ENCODE measurements at regions not wholly inside any gene's neighbourhood (a gene's known extent, or its start where the extent isn't known, plus 50 kb on each side); places are given as distances from the start of the nearest gene placed in this dataset.

- no peak overlapping the region for H3K4me3 ChIP-seq (ENCODE audit: low read depth, low read length)
- TF ChIP-seq CTCF (IDR thresholded peaks at IDR 0.05; ENCODE audit: low read depth, low read length), result no peak
- in situ Hi-C loops (cut with HindIII; ENCODE audit: low sequenced_read_pairs), result no loop called here
- DNase-seq (ENCODE audit: low read depth, low spot score), result no peak
Observed at GRCh38 chr5:145467446-145467845, 367.7 kb downstream of the PRELID2 start.

GRCh38 chr5:145466533-145466932 is 368.6 kb downstream of the PRELID2 start:
- in situ Hi-C loops (cut with HindIII; ENCODE audit: low sequenced_read_pairs), result no loop called here
- TF ChIP-seq CTCF (IDR thresholded peaks at IDR 0.05; ENCODE audit: low read depth, low read length), result no peak
- H3K4me3 ChIP-seq (ENCODE audit: low read depth, low read length), result no peak overlapping the region
- DNase-seq (ENCODE audit: low read depth, low spot score), result no peak

- in situ Hi-C loops (cut with HindIII; ENCODE audit: low sequenced_read_pairs), result no loop called here
- H3K4me3 ChIP-seq (ENCODE audit: low read depth, low read length), result no peak overlapping the region
- DNase-seq (ENCODE audit: low read depth, low spot score), result no peak
- no peak for TF ChIP-seq CTCF (IDR thresholded peaks at IDR 0.05; ENCODE audit: low read depth, low read length)
Observed at GRCh38 chr5:145465474-145466263, 369.5 kb downstream of the PRELID2 start.

GRCh38 chr5:145464171-145464570 is 371.0 kb downstream of the PRELID2 start:
- no peak for DNase-seq (ENCODE audit: low read depth, low spot score)
- H3K4me3 ChIP-seq (ENCODE audit: low read depth, low read length), result no peak overlapping the region
- no peak for TF ChIP-seq CTCF (IDR thresholded peaks at IDR 0.05; ENCODE audit: low read depth, low read length)
- in situ Hi-C loops (cut with HindIII; ENCODE audit: low sequenced_read_pairs), result no loop called here

- no peak for TF ChIP-seq CTCF (IDR thresholded peaks at IDR 0.05; ENCODE audit: low read depth, low read length)
- DNase-seq (ENCODE audit: low read depth, low spot score), result no peak
- H3K4me3 ChIP-seq (ENCODE audit: low read depth, low read length), result no peak overlapping the region
- in situ Hi-C loops (cut with HindIII; ENCODE audit: low sequenced_read_pairs), result no loop called here
Observed at GRCh38 chr5:145463634-145464033, 371.5 kb downstream of the PRELID2 start.

- in situ Hi-C loops (cut with HindIII; ENCODE audit: low sequenced_read_pairs), result no loop called here
- no peak for DNase-seq (ENCODE audit: low read depth, low spot score)
- TF ChIP-seq CTCF (IDR thresholded peaks at IDR 0.05; ENCODE audit: low read depth, low read length), result no peak
Observed at GRCh38 chr5:145462525-145462924, 372.6 kb downstream of the PRELID2 start.

More at GRCh38 chr5:145462525-145462924, 372.6 kb downstream of the PRELID2 start:
- no peak overlapping the region for H3K4me3 ChIP-seq (ENCODE audit: low read depth, low read length)
